RWPE2 (cell line): ENCODE measurements at regions not wholly inside any gene's neighbourhood (a gene's known extent, or its start where the extent isn't known, plus 50 kb on each side); places are given as distances from the start of the nearest gene placed in this dataset.

Experiments used
- ATAC-seq: fragments of 200-7000 bp; cut with Tn5 transposase; 3 replicates; pipeline ENCODE4 v1.9.1; 2021; ENCODE audit warnings: low read depth
- DNase-seq: peaks from one replicate; pipeline ENCODE4 v3.0.0-alpha.2; 2020; ENCODE audit warnings: low spot score
- H3K27ac ChIP-seq: fragments of 450-650 bp; 2 replicates; pipeline ENCODE4 v1.5.1; 2017; ENCODE audit warnings: mild to moderate bottlenecking; ENCODE audit not compliant: poor library complexity, severe bottlenecking
- H3K27me3 ChIP-seq: fragments of 250-450 bp; sonication (Bioruptor Pico); 2 replicates; pipeline ENCODE4 v1.5.1; 2021; ENCODE audit warnings: mild to moderate bottlenecking, moderate library complexity; ENCODE audit not compliant: insufficient read depth, poor library complexity, severe bottlenecking
- H3K36me3 ChIP-seq: fragments of 250-450 bp; sonication (Bioruptor Pico); 2 replicates; pipeline ENCODE4 v1.5.1; 2020; ENCODE audit warnings: low read depth, mild to moderate bottlenecking, moderate library complexity
- H3K4me1 ChIP-seq: fragments of 250-450 bp; sonication (Bioruptor Pico); 2 replicates; pipeline ENCODE4 v1.5.1; 2021; ENCODE audit warnings: mild to moderate bottlenecking, moderate library complexity; ENCODE audit not compliant: insufficient read depth, poor library complexity, severe bottlenecking
- H3K4me3 ChIP-seq: fragments of 250-450 bp; sonication (Bioruptor Pico); 2 replicates; pipeline ENCODE4 v1.5.1; 2021; ENCODE audit warnings: mild to moderate bottlenecking, moderate library complexity; ENCODE audit not compliant: severe bottlenecking
- H3K9me3 ChIP-seq: fragments of 250-450 bp; sonication (Bioruptor Pico); 2 replicates; pipeline ENCODE4 v1.5.1; 2021; ENCODE audit warnings: mild to moderate bottlenecking, moderate library complexity; ENCODE audit not compliant: severe bottlenecking
- TF ChIP-seq, protein P1 (sequence below): fragments of 450-650 bp; IDR thresholded peaks from one replicate; pipeline ENCODE4 v1.5.1; 2017; ENCODE audit warnings: mild to moderate bottlenecking, moderate library complexity; ENCODE audit not compliant: poor library complexity, severe bottlenecking

DNA sequence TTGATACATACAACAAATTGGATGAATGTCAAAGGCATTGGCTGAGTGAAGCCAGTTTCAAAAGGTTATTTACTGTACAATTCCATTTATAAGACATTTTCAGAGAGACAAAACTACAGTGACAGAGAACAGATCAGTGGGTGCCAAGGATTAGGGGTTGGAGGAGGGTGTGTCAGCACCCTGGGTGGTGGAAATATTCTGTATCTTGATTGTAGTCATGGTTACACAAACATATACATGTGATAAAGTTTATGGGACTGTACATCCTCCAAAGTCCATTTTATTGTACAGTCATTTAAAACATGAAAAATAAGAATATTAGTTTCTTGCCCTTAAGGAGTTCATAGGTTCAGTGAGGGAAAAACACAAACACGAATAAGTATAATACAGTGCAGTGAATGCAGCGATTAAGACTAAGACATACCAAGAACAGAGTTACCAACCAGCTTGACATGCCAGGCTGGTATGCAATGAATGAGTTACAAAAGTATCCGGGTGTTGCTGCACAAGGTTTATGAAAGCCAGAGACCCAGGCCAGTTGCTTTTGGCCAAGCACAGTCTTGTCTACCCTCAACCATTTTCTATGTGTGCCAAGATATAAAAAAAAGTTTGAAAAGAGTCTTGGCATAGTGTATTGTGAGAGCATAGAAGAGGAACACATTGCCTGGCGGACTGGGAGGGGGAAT is 123.6 kb downstream of the MSL3 start:
- DNase-seq (no peak), ATAC-seq (no peak)
- no peaks in the 10 kb centered on the region for H3K9me3 ChIP-seq
- no peak overlapping the region for H3K27ac ChIP-seq
- H3K27me3 ChIP-seq, result no peaks in the 10 kb centered on the region
- TF ChIP-seq, protein P1, sequence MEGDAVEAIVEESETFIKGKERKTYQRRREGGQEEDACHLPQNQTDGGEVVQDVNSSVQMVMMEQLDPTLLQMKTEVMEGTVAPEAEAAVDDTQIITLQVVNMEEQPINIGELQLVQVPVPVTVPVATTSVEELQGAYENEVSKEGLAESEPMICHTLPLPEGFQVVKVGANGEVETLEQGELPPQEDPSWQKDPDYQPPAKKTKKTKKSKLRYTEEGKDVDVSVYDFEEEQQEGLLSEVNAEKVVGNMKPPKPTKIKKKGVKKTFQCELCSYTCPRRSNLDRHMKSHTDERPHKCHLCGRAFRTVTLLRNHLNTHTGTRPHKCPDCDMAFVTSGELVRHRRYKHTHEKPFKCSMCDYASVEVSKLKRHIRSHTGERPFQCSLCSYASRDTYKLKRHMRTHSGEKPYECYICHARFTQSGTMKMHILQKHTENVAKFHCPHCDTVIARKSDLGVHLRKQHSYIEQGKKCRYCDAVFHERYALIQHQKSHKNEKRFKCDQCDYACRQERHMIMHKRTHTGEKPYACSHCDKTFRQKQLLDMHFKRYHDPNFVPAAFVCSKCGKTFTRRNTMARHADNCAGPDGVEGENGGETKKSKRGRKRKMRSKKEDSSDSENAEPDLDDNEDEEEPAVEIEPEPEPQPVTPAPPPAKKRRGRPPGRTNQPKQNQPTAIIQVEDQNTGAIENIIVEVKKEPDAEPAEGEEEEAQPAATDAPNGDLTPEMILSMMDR, result no peak
- H3K36me3 ChIP-seq, result no peaks in the 10 kb centered on the region
- no peak overlapping the region for H3K4me3 ChIP-seq
- H3K4me1 ChIP-seq, result peaks cover under 1% of the 10 kb centered on the region

DNA sequence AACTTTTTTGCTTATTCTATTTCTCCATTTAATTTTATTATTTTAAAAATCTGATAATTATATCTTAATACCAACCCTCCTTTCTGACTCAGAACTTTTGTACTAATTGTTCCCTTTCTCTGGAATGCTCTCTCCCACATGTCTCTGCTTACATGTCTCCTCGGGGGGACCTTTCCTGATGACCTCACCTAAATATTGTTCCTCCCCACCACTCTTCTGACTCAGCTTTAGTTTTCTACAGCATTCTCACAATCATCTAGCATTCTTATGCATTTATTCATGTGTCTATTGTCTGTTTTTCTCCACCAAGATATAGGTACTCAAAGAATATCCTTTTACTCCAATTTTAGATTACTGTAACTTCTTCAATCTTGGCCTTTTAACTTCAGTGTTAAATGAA is 128.7 kb downstream of the MSL3 start:
- H3K36me3 ChIP-seq, result no peaks in the 10 kb centered on the region
- ATAC-seq (peak; percentile 85), DNase-seq (no peak)
- no peaks in the 10 kb centered on the region for H3K9me3 ChIP-seq
- TF ChIP-seq, protein P1, result no peak
- H3K27me3 ChIP-seq, result no peaks in the 10 kb centered on the region
- H3K27ac ChIP-seq, result peak overlapping the region; percentile 90
- no peak overlapping the region for H3K4me3 ChIP-seq
- H3K4me1 ChIP-seq, result peaks cover 22% of the 10 kb centered on the region

GRCh38 chrX:11887175-11887574 is 129.1 kb downstream of the MSL3 start:
- Histone ChIP-seq H3K36me3 (no peaks in the 10 kb centered on the region), H3K4me3 (no peak overlapping the region), H3K27me3 (no peaks in the 10 kb centered on the region), H3K27ac (peak overlapping the region; percentile 90), H3K4me1 (peaks cover 22% of the 10 kb centered on the region), H3K9me3 (no peaks in the 10 kb centered on the region)
- peak; percentile 14; the same call in 1 of the 3 replicates for ATAC-seq
- DNase-seq, result no peak
- TF ChIP-seq, protein P1, result no peak

- no peak overlapping the region for H3K4me3 ChIP-seq
- peak overlapping the region; percentile 90 for H3K27ac ChIP-seq
- peak; percentile 61 for ATAC-seq
- no peaks in the 10 kb centered on the region for H3K36me3 ChIP-seq
- no peaks in the 10 kb centered on the region for H3K27me3 ChIP-seq
- H3K9me3 ChIP-seq, result no peaks in the 10 kb centered on the region
- TF ChIP-seq, protein P1, result no peak
- peaks cover 22% of the 10 kb centered on the region for H3K4me1 ChIP-seq
- no peak for DNase-seq
Measured at GRCh38 chrX:11888421-11888820, 130.4 kb downstream of the MSL3 start.

DNA sequence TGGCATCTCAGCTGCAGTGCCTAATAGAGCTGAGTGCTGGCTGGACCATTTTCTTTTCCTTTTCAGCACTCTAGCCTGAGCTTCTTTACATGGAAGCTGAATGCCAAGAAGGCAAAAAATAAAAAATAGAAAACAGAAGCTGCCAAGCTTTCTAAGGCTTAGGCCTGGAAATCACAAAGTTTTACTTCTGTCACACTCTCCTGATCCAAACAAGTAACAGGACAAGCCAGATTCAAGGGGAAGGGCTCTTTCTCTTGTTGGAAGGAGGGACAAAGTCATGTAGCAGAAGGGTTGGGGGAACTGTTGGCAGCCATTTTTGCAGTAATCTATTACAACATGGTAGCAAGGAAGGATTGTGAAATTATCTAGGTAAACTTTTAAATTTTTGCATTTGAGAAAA is 131.8 kb downstream of the MSL3 start:
- TF ChIP-seq, protein P1, result no peak
- no peak for DNase-seq
- Histone ChIP-seq H3K36me3 (no peaks in the 10 kb centered on the region), H3K27me3 (no peaks in the 10 kb centered on the region), H3K9me3 (no peaks in the 10 kb centered on the region), H3K27ac (no peak overlapping the region), H3K4me3 (no peak overlapping the region), H3K4me1 (peaks cover 24% of the 10 kb centered on the region)
- ATAC-seq, result no peak
